ENCODE measurements at regions not wholly inside any gene's neighbourhood (a gene's known extent, or its start where the extent isn't known, plus 50 kb on each side); places are given as distances from the start of the nearest gene placed in this dataset.

- Histone ChIP-seq H2BK15ac (ENCODE audit: low read length) (no peak overlapping the region), H2BK12ac (ENCODE audit: low read depth, low read length) (no peak overlapping the region), H3K9ac (replicated peaks in 1 of 4; ENCODE audit: extremely low read depth in 1 of 4, low read depth in 3 of 4, low read length in 3 of 4) (no peak overlapping the region), H4K8ac (ENCODE audit: extremely low read depth, insufficient read depth, low read length) (no peak overlapping the region), H3K36me3 (ENCODE audit: control insufficient read depth in 2 of 4, insufficient read depth in 4 of 4, low read length in 3 of 4) (no peaks in the 10 kb centered on the region), H4K5ac (ENCODE audit: insufficient read length, low read depth, low read length) (no peak overlapping the region), H3K4me1 (replicated peaks in 1 of 4; ENCODE audit: control insufficient read depth in 3 of 4, insufficient read depth in 4 of 4, low read length in 3 of 4) (no peaks in the 10 kb centered on the region), H2BK120ac (replicated peaks; ENCODE audit: low read depth, low read length) (no peak overlapping the region), H2BK5ac (ENCODE audit: low read depth, low read length) (no peak overlapping the region), H3K56ac (replicated peaks; ENCODE audit: insufficient read length, low read depth, low read length) (no peak overlapping the region), H3K4me2 (ENCODE audit: insufficient read depth in 1 of 2, low read depth in 2 of 2, low read length in 2 of 2) (no peak overlapping the region), H3K14ac (ENCODE audit: insufficient read length) (no peak overlapping the region), H3K23ac (ENCODE audit: insufficient read length) (no peak overlapping the region), H3K79me2 (ENCODE audit: control insufficient read depth in 1 of 2, insufficient read depth in 2 of 2, low read length in 2 of 2) (no peaks in the 10 kb centered on the region), H3K9me3 (ENCODE audit: insufficient read depth in 2 of 2, low read depth in 1 of 2, low read length in 1 of 2) (no peaks in the 10 kb centered on the region), H3K79me1 (ENCODE audit: low read depth, low read length) (no peaks in the 10 kb centered on the region), H3K23me2 (ENCODE audit: low read depth, low read length) (no peaks in the 10 kb centered on the region), H4K20me1 (replicated peaks in 1 of 2; ENCODE audit: control insufficient read depth in 1 of 2, insufficient read depth in 2 of 2, low read length in 2 of 2) (no peaks in the 10 kb centered on the region), H3K27me3 (replicated peaks in 1 of 4; ENCODE audit: control insufficient read depth in 3 of 4, extremely low read depth in 1 of 4, insufficient read depth in 3 of 4, low read length in 3 of 4) (no peaks in the 10 kb centered on the region), H3K18ac (ENCODE audit: extremely low read depth, low read length) (no peak overlapping the region), H3K27ac (ENCODE audit: low read depth, low read length) (no peak overlapping the region), H3K4me3 (ENCODE audit: extremely low read depth in 1 of 4, insufficient read depth in 2 of 4, low read depth in 3 of 4, low read length in 4 of 4) (no peak overlapping the region), H4K91ac (replicated peaks; ENCODE audit: insufficient read length, low read length) (no peak overlapping the region), H3K4ac (replicated peaks; ENCODE audit: insufficient read length, low read depth, low read length) (no peak overlapping the region), H2AK5ac (ENCODE audit: low read depth, low read length) (no peak overlapping the region), H2AFZ (ENCODE audit: low read length) (no peak overlapping the region), H2BK20ac (ENCODE audit: low read length) (no peak overlapping the region)
- ChIA-PET POLR2A (ENCODE audit: partially characterized antibody) (no interaction called here), CTCF (ENCODE audit: partially characterized antibody) (no interaction called here)
- TF ChIP-seq ATF2 (IDR thresholded peaks at IDR 0.05; ENCODE audit: low read length), result no peak
- no peak for TF ChIP-seq KDM1A (IDR thresholded peaks at IDR 0.05; ENCODE audit: borderline replicate concordance, low read length)
- TF ChIP-seq HDAC2 (IDR thresholded peaks at IDR 0.05; ENCODE audit: borderline replicate concordance in 1 of 2, low read depth in 2 of 2, low read length in 2 of 2), result no peak
- TF ChIP-seq CHD2 (IDR thresholded peaks at IDR 0.05; ENCODE audit: low read length), result no peak
- TF ChIP-seq SP1 (IDR thresholded peaks at IDR 0.05; ENCODE audit: low read depth, low read length), result no peak
- no peak for TF ChIP-seq BRCA1 (IDR thresholded peaks at IDR 0.05; ENCODE audit: low read depth, low read length)
- no peak for TF ChIP-seq CBX8 (IDR thresholded peaks at IDR 0.05; ENCODE audit: borderline replicate concordance, low read depth, low read length)
- no peak for TF ChIP-seq PHF8 (conservative IDR thresholded peaks at IDR 0.05; ENCODE audit: low read depth, low read length)
- no peak for TF ChIP-seq POLR2A (IDR thresholded peaks at IDR 0.05; ENCODE audit: control extremely low read depth in 1 of 2, low read depth in 2 of 2, low read length in 2 of 2)
- no peak for TF ChIP-seq YY1 (IDR thresholded peaks at IDR 0.05; ENCODE audit: low read depth, low read length)
- no peak for TF ChIP-seq CTBP2 (IDR thresholded peaks at IDR 0.05; ENCODE audit: borderline replicate concordance, insufficient read depth, insufficient read length, low read length)
- FAIRE-seq (no peak), DNase-seq (ENCODE audit: low read depth in 1 of 2, low spot score in 2 of 2) (no peak)
- WGBS, 2 experiments (ENCODE audit: extremely low coverage in 1 of 2, insufficient coverage in 1 of 2, insufficient read length in 1 of 2, insufficient replicate concordance in 2 of 2, low coverage in 1 of 2, low lambda C conversion rate in 2 of 2, missing lambda C conversion rate in 1 of 2), result 90% methylated on average over 5 of the region's 5 CpGs; no CpG with 5 or more reads in 1 of the 2 experiments
These were observed 1451.3 kb upstream of the SLC39A10 start for GRCh38 chr2:194205568-194206227.
